Heart right ventricle (tissue), 16 donors: ENCODE measurements at regions not wholly inside any gene's neighbourhood (a gene's known extent, or its start where the extent isn't known, plus 50 kb on each side); places are given as distances from the start of the nearest gene placed in this dataset.

Experiments used
- ATAC-seq, 8 donors: fragments of 200-7000 bp; cut with Tn5 transposase; one replicate each; pipeline ENCODE4 v1.9.1; 2020; ENCODE audit warnings: mild to moderate bottlenecking in 8 of 8, moderate library complexity in 8 of 8, moderate number of reproducible peaks in 1 of 8
- DNase-seq, 2 donors: peaks; one replicate each; pipeline ENCODE4 v3.0.0-alpha.2; 2020
- H3K27ac ChIP-seq, 10 donors: fragments of 200-600 bp; sonication (generic) in 2 of 10; one replicate each; pipeline versions ENCODE4 v1.5.0 to v1.8.0; 2020 to 2022; ENCODE audit warnings: mild to moderate bottlenecking in 3 of 10
- H3K27me3 ChIP-seq, 7 donors: fragments of 200-600 bp; one replicate each; pipeline ENCODE4 v1.8.0; 2021 to 2022; ENCODE audit warnings: mild to moderate bottlenecking in 2 of 7
- H3K36me3 ChIP-seq, 9 donors: fragments of 200-600 bp; sonication (generic) in 1 of 9; one replicate each; pipeline versions ENCODE4 v1.5.0 to v1.8.0; 2020 to 2022; ENCODE audit warnings: mild to moderate bottlenecking in 2 of 9
- H3K4me1 ChIP-seq, 9 donors: fragments of 200-600 bp; sonication (generic) in 1 of 9; one replicate each; pipeline versions ENCODE4 v1.5.0 to v1.8.0; 2020 to 2022; ENCODE audit warnings: mild to moderate bottlenecking in 4 of 9
- H3K4me3 ChIP-seq, 10 donors: fragments of 200-600 bp; sonication (generic) in 2 of 10; one replicate each; pipeline versions ENCODE4 v1.5.0 to v1.8.0; 2020 to 2022; ENCODE audit warnings: mild to moderate bottlenecking in 7 of 10, moderate library complexity in 2 of 10
- H3K9me3 ChIP-seq, 11 donors: fragments of 200-600 bp in 10 of 11; sonication (generic) in 2 of 11; one replicate each; pipeline versions ENCODE4 v1.5.0 to v1.8.0; 2013 to 2022; ENCODE audit warnings: mild to moderate bottlenecking in 2 of 11, control low read depth in 1 of 11, moderate library complexity in 1 of 11
- CTCF ChIP-seq, 9 donors: fragments of 200-600 bp; sonication (generic) in 2 of 9; IDR thresholded peaks; one replicate each; pipeline versions ENCODE4 v1.5.0 to v1.8.0; 2021 to 2022; ENCODE audit warnings: antibody characterized with exemption in 9 of 9, mild to moderate bottlenecking in 5 of 9, moderate library complexity in 1 of 9
- WGBS, 2 donors: extraction: QIAGEN DNeasy Blood & Tissue Kit; methylation state at CpG; one replicate each; pipeline ENCODE4 v1.1.7; 2013; ENCODE audit warnings: inconsistent platforms in 1 of 2; 5-methylcytosine and 5-hydroxymethylcytosine counted together
- intact Hi-C, 10 donors: fragments of 100-400 bp; cut with DNase I; formaldehyde crosslinking; loops; one replicate each; pipeline versions ENCODE4 v1.11.1 to v1.14.2; 2022
- donor health status: Arrhythmogenic right ventricular cardiomyopathy.
- donor health status: ischemic (EF 13 %, LVEDD 7.1; RV severe dilation, severe dysfunction).
- donor health status: healthy with polysubstance abuse.
- donor health status: DM: no; HTN: yes; CAD: no.
- donor health status: DM: no; HTN: no; CAD: no.
- donor health status: ischemic (EF 25% LVEDD 6.9; RV normal size, moderate dysfunction).
- donor health status: ischemic (EF 25% LVEDD 5.7; RV mildly dilated, moderate dysfunction).
- donor health status: healthy.
- donor health status: DM: yes; HTN: yes; CAD: no.
- donor health status: Ischemic cardiomyopathy.
- donor health status: ischemic (EF 35%, LVEDD 5.7; RV mildly dilated, moderate dysfunction).
- donor health status: nonischemic (EF 11% LVEDD 7.7; RV severe dilation, severe dysfunction).
- donor health status: DM: yes; HTN: yes; CAD: no.
- donor health status: PGD.
- donor health status: ischemic (EF 29% LVEDD 5.4; RV normal size, mild dysfunction).
- donor health status: nonischemic (EF 23%, LVEDD 6.1; RV moderate dilation, normal function).

DNA sequence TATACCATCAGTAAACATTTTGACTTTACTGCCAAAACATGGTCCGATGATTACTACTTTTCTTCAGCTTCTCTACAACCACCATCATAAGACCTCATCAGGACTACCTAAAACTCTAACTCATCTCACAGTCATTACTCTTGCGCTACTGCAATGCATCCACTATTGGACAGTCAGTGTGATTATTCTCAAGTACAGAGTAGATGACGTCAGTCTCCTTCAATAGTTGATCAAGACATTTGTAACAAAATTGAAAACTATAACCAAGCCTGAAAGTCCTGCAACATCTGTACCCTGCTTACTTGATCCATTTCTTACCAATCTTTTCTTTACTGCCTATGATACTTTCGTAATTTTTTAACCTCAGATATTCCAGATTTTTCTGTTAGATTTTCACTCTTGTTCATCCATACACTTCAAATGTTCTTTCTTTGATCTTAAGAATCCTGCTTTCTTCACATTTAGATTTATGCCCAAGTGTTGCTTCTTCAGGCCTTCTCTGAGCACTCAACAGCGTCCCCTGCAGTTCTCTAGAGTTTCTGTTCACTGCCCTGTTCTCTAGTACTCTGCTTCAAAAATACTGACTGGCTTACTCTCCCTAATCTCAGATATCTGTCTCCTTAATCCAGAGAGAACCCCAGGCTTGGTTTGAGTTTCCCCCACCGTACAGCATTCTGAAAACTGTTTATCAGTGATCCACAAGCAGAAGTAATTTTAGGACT is 1517.6 kb downstream of the STIM2 start:
- H3K36me3 ChIP-seq = no peaks in the 10 kb centered on the region
- H3K4me3 ChIP-seq = no peak overlapping the region
- intact Hi-C loops = no loop called here
- no peak for DNase-seq
- H3K4me1 ChIP-seq = no peaks in the 10 kb centered on the region
- H3K27me3 ChIP-seq = no peaks in the 10 kb centered on the region
- H3K27ac ChIP-seq = no peak overlapping the region
- no peak for ATAC-seq
- H3K9me3 ChIP-seq = peaks cover 0 to 13% (median 0%) of the 10 kb centered on the region in 11 donors
- WGBS, 2 donors = 76 to 81% methylated on average over 6 of the region's 6 CpGs
- no peak for TF ChIP-seq CTCF (IDR thresholded peaks at IDR 0.05)

GRCh38 chr4:28385801-28386200 is 1525.2 kb downstream of the STIM2 start:
- no peak for TF ChIP-seq CTCF (IDR thresholded peaks at IDR 0.05)
- DNase-seq (no peak), ATAC-seq (no peak)
- H3K4me1 ChIP-seq = no peaks in the 10 kb centered on the region
- H3K27me3 ChIP-seq = no peaks in the 10 kb centered on the region
- peaks cover 0 to 12% (median 0%) of the 10 kb centered on the region in 11 donors for H3K9me3 ChIP-seq
- intact Hi-C loops = no loop called here
- H3K4me3 ChIP-seq = no peak overlapping the region
- no peaks in the 10 kb centered on the region for H3K36me3 ChIP-seq
- 72 to 73% methylated on average over 2 of the region's 2 CpGs for whole genome bisulfite sequencing, 2 donors
- no peak overlapping the region for H3K27ac ChIP-seq

DNA sequence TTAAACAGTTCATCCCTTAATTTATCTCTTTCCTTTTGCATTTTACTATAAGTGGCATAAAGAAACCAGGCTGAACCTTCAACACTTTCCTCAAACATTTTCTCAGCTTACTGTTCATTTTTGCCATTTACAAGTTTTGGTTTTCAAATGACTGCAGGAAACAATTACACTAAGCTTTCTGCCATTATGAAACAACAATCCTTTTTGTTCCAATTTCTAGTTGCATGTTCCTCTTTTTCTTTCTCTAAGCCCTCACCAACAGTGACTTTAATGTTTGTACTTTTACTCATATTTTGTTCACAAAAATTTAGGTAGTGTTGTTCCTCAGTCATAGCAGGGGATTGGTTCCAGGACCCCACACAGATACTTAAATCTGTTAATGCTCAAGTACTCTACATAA is 1526.1 kb downstream of the STIM2 start:
- Histone ChIP-seq H3K4me1 (no peaks in the 10 kb centered on the region), H3K9me3 (peaks cover 0 to 7% (median 0%) of the 10 kb centered on the region in 11 donors), H3K27ac (no peak overlapping the region), H3K4me3 (no peak overlapping the region), H3K36me3 (no peaks in the 10 kb centered on the region), H3K27me3 (no peaks in the 10 kb centered on the region)
- DNase-seq (no peak), ATAC-seq (no peak)
- intact Hi-C loops = no loop called here
- TF ChIP-seq CTCF (IDR thresholded peaks at IDR 0.05) = no peak

DNA sequence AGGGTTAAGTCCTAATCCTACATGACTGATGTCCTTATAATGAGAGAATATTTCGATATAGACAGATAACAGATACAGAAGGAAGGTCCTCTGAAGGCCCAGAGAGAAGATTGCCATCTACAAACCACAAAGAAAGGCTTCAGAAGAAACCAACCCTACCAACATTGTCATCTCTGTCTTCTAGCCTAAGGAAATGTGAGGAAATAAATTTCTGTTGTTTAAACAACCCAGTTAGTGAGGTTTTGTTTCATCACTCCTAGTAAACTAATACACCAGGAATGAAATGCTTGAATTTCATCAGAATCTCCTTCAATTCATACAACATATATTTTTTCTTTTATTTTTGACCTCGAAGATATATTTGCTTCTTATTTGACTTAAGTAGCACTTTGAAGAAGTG is 1527.8 kb downstream of the STIM2 start:
- Histone ChIP-seq H3K9me3 (no peaks in the 10 kb centered on the region), H3K36me3 (no peaks in the 10 kb centered on the region), H3K27ac (no peak overlapping the region), H3K4me3 (no peak overlapping the region), H3K27me3 (no peaks in the 10 kb centered on the region), H3K4me1 (no peaks in the 10 kb centered on the region)
- ATAC-seq (no peak), DNase-seq (no peak)
- 69 to 74% methylated on average over 2 of the region's 2 CpGs for WGBS, 2 donors
- intact Hi-C loops = no loop called here
- TF ChIP-seq CTCF (IDR thresholded peaks at IDR 0.05) = no peak
